Astrocyte (in vitro differentiated cells and primary cell): ENCODE measurements at regions not wholly inside any gene's neighbourhood (a gene's known extent, or its start where the extent isn't known, plus 50 kb on each side); places are given as distances from the start of the nearest gene placed in this dataset.
"Not testable (repeated sequence)": the region's sequence is repeated elsewhere in the genome, so short reads cannot be mapped to it uniquely, and the experiment has no call there.

Experiments
- DNase-seq: peaks from one replicate; pipeline ENCODE4 v3.0.0-alpha.2; 2010; ENCODE audit warnings: low read depth
- FAIRE-seq: peaks from 2 replicates; lab custom pipeline; 2011; peaks lifted over from hg19 to GRCh38; lab: Jason Lieb, UNC
- H2AFZ ChIP-seq: 2 replicates; pipeline ENCODE4 v1.6.0; 2012; ENCODE audit warnings: low read depth, low read length, inconsistent platforms
- H3K27ac ChIP-seq: 2 replicates; pipeline ENCODE4 v1.5.1; 2011; ENCODE audit warnings: low read depth, low read length, inconsistent platforms
- H3K27me3 ChIP-seq: 2 replicates; pipeline ENCODE4 v1.6.0; 2011; ENCODE audit warnings: low read length, inconsistent platforms; ENCODE audit not compliant: insufficient read depth
- H3K36me3 ChIP-seq: 2 replicates; pipeline ENCODE4 v1.5.1; 2011; ENCODE audit warnings: low read length, inconsistent platforms; ENCODE audit not compliant: insufficient read depth
- H3K4me1 ChIP-seq: 2 replicates; pipeline ENCODE4 v1.5.1; 2011; ENCODE audit warnings: low read length, inconsistent platforms; ENCODE audit not compliant: insufficient read depth
- H3K4me2 ChIP-seq: 2 replicates; pipeline ENCODE4 v1.6.0; 2012; ENCODE audit warnings: low read length, inconsistent platforms
- H3K4me3 ChIP-seq: 2 replicates; pipeline ENCODE4 v1.5.1; 2011; ENCODE audit warnings: low read depth, mild to moderate bottlenecking, low read length, inconsistent platforms; ENCODE audit not compliant: insufficient read depth
- H3K79me2 ChIP-seq: 2 replicates; pipeline ENCODE4 v1.6.0; 2012; ENCODE audit warnings: mild to moderate bottlenecking, low read length, inconsistent platforms; ENCODE audit not compliant: insufficient read depth
- H3K9ac ChIP-seq: 2 replicates; pipeline ENCODE4 v1.6.0; 2012; ENCODE audit warnings: mild to moderate bottlenecking, low read length, inconsistent platforms
- H3K9me3 ChIP-seq: 2 replicates; pipeline ENCODE4 v1.5.1; 2012; ENCODE audit warnings: low read depth, mild to moderate bottlenecking, low read length, inconsistent platforms; ENCODE audit not compliant: insufficient read depth
- H4K20me1 ChIP-seq: 2 replicates; pipeline ENCODE4 v1.6.0; 2012; ENCODE audit warnings: low read length, inconsistent platforms; ENCODE audit not compliant: insufficient read depth
- H3K27ac Mint-ChIP-seq: one replicate; pipeline ENCODE4 v1.8.0; 2021; ENCODE audit warnings: mild to moderate bottlenecking, mixed read lengths; ENCODE audit not compliant: unreplicated experiment
- H3K27me3 Mint-ChIP-seq: one replicate; pipeline ENCODE4 v1.8.0; 2021; ENCODE audit warnings: low read depth, mixed read lengths; ENCODE audit not compliant: unreplicated experiment
- H3K36me3 Mint-ChIP-seq: one replicate; pipeline ENCODE4 v1.8.0; 2021; ENCODE audit warnings: low read depth, mixed read lengths; ENCODE audit not compliant: unreplicated experiment
- H3K4me1 Mint-ChIP-seq: one replicate; pipeline ENCODE4 v1.8.0; 2021; ENCODE audit warnings: low read depth, mixed read lengths; ENCODE audit not compliant: unreplicated experiment
- H3K4me3 Mint-ChIP-seq: one replicate; pipeline ENCODE4 v1.8.0; 2021; ENCODE audit warnings: mild to moderate bottlenecking, moderate library complexity, mixed read lengths; ENCODE audit not compliant: unreplicated experiment
- H3K9me3 Mint-ChIP-seq: one replicate; pipeline ENCODE4 v1.8.0; 2021; ENCODE audit warnings: mild to moderate bottlenecking, mixed read lengths; ENCODE audit not compliant: unreplicated experiment
- CTCF ChIP-seq: IDR thresholded peaks from 2 replicates; pipeline ENCODE4 v1.5.1; 2011; ENCODE audit warnings: low read depth, mild to moderate bottlenecking, inconsistent platforms, low read length, moderate library complexity; ENCODE audit not compliant: insufficient read depth
- EZH2 ChIP-seq: IDR thresholded peaks from 2 replicates; pipeline ENCODE4 v1.6.1; 2012; ENCODE audit warnings: mild to moderate bottlenecking, low read length, inconsistent platforms; ENCODE audit not compliant: insufficient read depth

- no peaks in the 10 kb centered on the region for H3K9me3 ChIP-seq
- no peaks in the 10 kb centered on the region for H3K36me3 Mint-ChIP-seq
- no peak for TF ChIP-seq CTCF
- no peak for TF ChIP-seq EZH2
- H3K4me1 ChIP-seq, result no peaks in the 10 kb centered on the region
- H3K4me1 Mint-ChIP-seq, result peaks cover 7% of the 10 kb centered on the region
- H3K27ac Mint-ChIP-seq, result no peak overlapping the region
- no peak overlapping the region for H3K27ac ChIP-seq
- H3K27me3 Mint-ChIP-seq, result no peaks in the 10 kb centered on the region
- H3K79me2 ChIP-seq, result no peaks in the 10 kb centered on the region
- no peak for FAIRE-seq
- no peak for DNase-seq
- no peak overlapping the region for H3K4me2 ChIP-seq
- no peaks in the 10 kb centered on the region for H4K20me1 ChIP-seq
- H3K36me3 ChIP-seq, result no peaks in the 10 kb centered on the region
- no peak overlapping the region for H3K4me3 Mint-ChIP-seq
- H3K9me3 Mint-ChIP-seq, result peaks cover 2% of the 10 kb centered on the region
- H2AFZ ChIP-seq, result no peak overlapping the region
- no peak overlapping the region for H3K4me3 ChIP-seq
- no peaks in the 10 kb centered on the region for H3K27me3 ChIP-seq
- H3K9ac ChIP-seq, result no peak overlapping the region
These were observed 477.6 kb upstream of the LRRC7 start for GRCh38 chr1:69090170-69090569.

- H3K9me3 Mint-ChIP-seq, result peaks cover 2% of the 10 kb centered on the region
- Histone ChIP-seq H3K4me2 (no peak overlapping the region), H3K4me1 (no peaks in the 10 kb centered on the region), H3K27ac (no peak overlapping the region), H3K27me3 (no peaks in the 10 kb centered on the region), H3K79me2 (no peaks in the 10 kb centered on the region), H2AFZ (no peak overlapping the region), H3K9ac (no peak overlapping the region), H3K4me3 (no peak overlapping the region), H3K36me3 (no peaks in the 10 kb centered on the region), H3K9me3 (no peaks in the 10 kb centered on the region), H4K20me1 (no peaks in the 10 kb centered on the region)
- no peak overlapping the region for H3K4me3 Mint-ChIP-seq
- no peak overlapping the region for H3K27ac Mint-ChIP-seq
- TF ChIP-seq CTCF (no peak), EZH2 (no peak)
- no peaks in the 10 kb centered on the region for H3K27me3 Mint-ChIP-seq
- H3K36me3 Mint-ChIP-seq, result no peaks in the 10 kb centered on the region
- FAIRE-seq (no peak), DNase-seq (no peak)
- H3K4me1 Mint-ChIP-seq, result peaks cover 7% of the 10 kb centered on the region
These were observed 477.0 kb upstream of the LRRC7 start for GRCh38 chr1:69090752-69091151.

GRCh38 chr1:69102058-69102457, 465.7 kb upstream of the LRRC7 start:
- not testable (repeated sequence) for H3K4me3 ChIP-seq, H3K36me3 ChIP-seq, H3K9me3 ChIP-seq, H3K27me3 ChIP-seq, H3K4me2 ChIP-seq, H4K20me1 ChIP-seq, FAIRE-seq, H3K27ac ChIP-seq, H3K4me3 Mint-ChIP-seq, H3K4me1 Mint-ChIP-seq, H3K79me2 ChIP-seq, H3K27me3 Mint-ChIP-seq, H3K27ac Mint-ChIP-seq, H3K4me1 ChIP-seq, DNase-seq, H2AFZ ChIP-seq, H3K36me3 Mint-ChIP-seq, H3K9ac ChIP-seq
- peaks cover 12% of the 10 kb centered on the region for H3K9me3 Mint-ChIP-seq
